SIG-M5 treated with dmso at 0.1 percent for 504 hours (cell line): ENCODE measurements at regions not wholly inside any gene's neighbourhood (a gene's known extent, or its start where the extent isn't known, plus 50 kb on each side); places are given as distances from the start of the nearest gene placed in this dataset.
A peak's percentile ranks its signal among the peaks of the same experiment; 100 is the strongest.
"Not testable (repeated sequence)": the region's sequence is repeated elsewhere in the genome, so short reads cannot be mapped to it uniquely, and the experiment has no call there.

Source experiments
- DNase-seq: peaks from one replicate; lab custom pipeline; 2025; ENCODE audit not compliant: unreplicated experiment; lab: John Stamatoyannopoulos, UW

DNA sequence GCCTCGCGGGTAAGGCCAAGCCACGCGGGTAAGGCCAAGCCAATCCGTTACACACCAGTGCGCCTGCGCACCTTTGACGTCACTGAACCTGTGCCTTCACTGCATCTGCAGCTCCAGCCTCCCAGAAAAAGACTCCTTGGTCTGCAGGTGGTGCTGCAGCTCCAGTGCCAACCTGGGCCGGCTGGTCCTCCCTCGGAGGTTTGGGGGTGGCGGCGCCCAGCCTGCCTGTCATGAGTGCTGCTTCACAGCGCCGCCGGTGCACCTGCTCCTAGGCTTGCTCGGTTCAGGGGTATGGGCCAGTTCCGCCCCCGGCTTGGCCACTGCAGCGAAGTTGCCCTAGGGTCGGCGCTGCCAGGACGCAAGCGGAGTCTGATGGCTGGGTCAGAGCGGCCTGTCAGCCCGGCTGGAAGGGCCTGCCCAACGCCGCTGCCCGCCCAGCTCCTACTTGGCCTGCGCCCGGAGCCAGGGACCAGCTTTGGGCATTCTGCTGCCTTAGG is 146.6 kb downstream of the USP22 start:
- DNase-seq, result no peak

DNA sequence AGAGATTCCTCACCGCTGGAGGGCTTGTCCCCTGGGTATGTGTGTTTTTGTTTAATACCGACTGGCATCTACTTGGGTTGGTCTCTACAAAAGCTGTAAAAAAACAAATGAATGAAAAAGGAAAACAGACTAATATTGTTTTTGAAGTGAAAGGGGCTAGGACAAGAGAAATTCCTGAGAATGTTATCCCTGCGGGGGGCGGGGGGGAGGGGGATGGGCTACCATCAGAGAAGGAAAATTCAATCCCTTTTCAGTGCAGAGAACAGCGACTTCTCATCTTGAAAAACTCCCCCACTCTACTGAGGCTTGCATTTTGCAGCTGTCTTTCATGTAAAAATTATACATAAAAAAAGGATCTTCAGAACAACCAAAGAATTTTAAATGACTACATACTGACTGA is 144.1 kb downstream of the USP22 start:
- not testable (repeated sequence) for DNase-seq

DNA sequence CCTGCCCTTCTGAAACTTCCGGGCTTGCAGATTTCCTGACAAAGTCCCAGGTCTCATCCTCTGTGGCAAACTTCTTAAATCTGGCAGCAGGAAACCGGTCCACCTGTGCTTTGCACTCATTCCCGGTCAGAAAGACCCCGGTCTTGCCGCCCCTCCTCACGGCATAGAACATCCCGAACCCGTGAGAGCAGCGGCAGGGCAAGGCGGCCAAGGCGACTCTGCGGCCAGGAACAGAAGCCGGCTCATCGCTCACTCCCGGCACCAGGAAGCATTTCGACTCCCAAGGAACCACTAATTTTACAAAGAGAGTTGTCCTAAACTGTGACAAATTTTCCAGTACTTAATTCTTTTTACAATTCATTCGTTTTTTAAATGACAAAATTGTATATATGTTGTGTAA is 140.3 kb downstream of the USP22 start:
- DNase-seq, result not testable (repeated sequence)

DNA sequence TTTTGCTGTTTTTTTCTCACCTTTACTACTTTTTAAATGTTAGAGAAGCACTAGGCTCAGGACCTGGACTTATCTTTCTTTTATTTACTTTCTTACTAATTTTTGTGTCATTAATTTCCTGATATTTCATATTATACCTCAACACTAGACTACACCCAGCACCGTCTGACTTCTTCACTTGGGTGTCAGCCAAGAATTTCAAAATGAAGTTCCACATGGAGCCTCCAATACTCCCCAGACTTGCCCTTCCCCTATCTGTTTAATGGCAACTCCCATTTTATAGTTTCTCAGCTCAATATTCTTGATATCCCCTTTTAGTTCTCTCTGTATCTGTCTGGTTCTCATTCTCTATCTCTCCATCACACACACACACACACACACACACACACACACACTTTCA is 139.3 kb downstream of the USP22 start:
- not testable (repeated sequence) for DNase-seq

DNA sequence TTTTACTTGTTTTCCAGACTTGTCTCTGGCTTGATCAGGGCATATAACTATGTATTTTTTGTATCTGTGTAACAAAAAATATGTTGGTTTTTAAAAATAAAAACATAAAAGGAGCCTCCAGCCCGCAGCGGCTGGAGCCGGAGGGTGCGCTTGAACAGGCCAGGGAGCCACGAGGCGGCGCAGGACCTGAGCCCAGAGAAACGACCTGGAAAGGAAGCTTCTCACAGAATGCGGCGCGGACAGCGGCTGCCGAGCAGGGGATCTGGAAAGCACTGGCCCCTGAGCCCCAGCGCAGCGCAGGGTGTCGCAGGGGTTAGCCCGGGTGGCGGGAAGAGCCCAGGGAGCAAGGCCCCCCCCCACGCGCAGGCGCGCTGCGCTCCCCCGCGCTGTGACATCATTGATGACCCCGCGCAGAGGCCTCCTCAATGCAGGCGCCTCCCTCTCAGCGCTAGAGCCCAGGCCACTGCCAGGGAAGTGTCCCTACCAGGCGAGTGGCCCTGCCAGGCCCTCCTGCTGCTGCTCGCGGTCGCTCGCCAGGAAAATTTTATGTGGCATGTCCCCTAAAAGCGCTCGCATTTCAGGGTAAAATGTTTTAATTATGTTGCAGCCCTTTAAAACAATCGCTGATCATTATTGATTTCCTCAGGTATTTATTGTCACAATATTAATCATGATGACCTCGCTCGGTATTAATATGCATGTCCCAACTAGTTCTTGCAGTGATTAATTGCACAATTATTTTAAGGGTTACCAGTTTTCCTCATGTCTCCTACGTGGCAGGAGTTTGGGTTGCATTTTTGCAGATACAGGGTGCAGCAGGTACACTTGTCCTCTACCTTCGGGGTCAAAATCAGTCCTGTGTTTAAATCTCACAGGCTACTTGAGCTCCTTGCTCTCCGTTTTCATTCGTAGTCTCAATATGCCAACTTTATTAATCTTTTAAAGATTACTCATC is 134.2 kb downstream of the USP22 start:
- peak; percentile 26 for DNase-seq

DNA sequence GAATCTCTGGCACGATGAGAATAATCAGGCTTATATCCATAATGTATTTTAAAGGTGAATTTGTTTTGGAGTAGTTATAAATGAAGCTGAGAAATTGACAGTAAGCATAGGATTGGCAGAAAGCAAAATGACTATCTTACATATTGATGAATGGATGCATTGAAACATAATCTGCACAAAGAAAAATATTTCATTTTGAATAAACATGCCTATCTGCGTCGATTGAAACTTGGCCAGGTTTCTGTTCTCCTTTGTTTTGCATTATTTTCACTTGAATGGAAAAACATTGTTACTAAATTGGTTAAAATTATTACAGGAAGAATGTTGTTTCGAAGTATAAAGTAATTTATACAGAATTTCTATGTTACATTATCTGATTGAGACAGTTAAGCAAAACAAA is 128.2 kb downstream of the USP22 start:
- DNase-seq, result no peak

DNA sequence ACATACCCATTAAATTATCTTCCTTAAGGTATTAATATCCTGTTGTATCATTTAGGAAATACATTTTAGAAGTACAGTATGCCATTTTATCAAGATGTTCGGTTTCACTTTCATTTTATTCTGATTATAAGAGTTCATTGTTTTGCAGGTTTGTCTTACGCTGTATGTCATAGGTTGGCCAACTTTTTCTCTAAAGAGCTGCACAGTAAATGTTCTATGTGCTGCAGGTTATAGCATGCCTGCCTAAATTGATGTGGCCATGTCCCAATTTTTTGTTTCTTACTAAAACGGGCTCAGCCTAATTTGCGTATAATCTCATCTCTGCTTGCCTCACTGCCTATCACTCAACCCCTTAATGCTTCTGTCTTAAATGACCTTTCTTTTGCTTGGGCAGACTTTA is 126.4 kb downstream of the USP22 start:
- DNase-seq, result no peak

DNA sequence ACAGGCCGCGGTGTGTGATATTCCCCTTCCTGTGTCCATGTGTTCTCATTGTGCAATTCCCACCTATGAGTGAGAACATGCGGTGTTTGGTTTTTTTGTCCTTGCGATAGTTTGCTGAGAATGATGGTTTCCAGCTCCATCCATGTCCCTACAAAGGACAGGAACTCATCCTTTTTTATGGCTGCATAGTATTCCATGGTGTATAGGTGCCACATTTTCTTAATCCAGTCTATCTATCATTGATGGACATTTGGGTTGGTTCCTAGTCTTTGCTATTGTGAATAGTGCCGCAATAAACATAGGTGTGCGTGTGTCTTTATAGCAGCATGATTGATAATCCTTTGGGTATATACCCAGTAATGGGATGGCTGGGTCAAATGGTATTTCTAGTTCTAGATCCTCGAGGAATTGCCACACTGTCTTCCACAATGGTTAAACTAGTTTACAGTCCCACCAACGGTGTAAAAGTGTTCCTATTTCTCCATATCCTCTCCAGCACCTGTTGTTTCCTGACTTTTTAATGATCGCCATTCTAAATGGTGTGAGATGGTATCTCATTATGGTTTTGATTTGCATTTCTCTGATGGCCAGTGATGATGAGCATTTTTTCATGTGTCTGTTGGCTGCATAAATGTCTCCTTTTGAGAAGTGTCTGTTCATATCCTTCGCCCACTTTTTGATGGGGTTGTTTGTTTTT is 125.1 kb downstream of the USP22 start:
- DNase-seq, result not testable (repeated sequence)

DNA sequence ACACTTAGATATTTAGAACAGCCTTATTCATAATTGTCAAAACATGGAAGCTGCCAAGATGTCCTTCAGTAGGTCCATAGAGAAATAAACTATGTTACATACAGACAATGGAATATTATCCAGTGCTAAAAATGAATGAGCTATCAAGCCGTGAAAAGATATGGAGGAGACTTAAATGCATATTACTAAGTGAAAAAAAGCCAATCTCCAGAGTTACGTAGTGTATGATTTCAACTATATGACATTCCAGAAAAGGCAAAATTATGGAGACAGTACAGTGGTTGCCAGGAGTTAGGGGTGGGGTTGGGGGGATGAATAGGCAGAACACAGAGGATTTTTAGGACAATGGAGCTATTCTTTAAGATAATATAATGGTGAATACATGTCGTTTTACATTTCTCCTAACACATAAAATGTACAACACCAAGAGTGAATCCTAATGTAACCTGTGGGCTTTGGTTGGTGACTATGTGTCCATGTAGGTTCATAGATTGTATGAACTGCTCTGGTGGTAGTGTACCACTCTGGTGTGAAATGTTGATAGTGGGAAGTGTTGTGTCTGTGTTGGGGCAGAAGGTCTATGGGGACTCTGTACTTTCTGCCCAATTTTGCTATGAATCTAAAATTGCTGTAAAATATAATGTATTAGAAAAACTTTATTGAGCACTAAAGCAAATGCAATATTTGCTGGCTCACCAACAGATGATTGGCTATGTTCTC is 122.6 kb downstream of the USP22 start:
- no peak for DNase-seq

DNA sequence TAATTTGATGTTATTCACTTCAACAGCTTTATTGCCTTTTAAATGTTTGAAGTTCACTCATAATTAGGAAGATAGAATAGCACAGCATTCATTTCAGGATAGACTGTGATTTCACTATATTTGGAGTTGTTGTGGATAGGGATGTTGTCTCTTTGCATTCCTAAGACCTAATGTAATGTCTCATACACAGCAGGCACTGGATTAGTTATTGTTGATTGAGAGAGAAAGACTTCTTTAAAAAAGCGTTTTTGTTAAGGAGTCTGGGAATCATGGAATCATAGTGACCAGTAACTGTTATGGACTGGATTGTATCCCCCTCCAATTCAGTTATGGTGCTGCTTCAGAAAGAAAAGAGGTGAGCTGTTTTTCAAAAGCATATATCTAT is 122.0 kb downstream of the USP22 start:
- no peak for DNase-seq

DNA sequence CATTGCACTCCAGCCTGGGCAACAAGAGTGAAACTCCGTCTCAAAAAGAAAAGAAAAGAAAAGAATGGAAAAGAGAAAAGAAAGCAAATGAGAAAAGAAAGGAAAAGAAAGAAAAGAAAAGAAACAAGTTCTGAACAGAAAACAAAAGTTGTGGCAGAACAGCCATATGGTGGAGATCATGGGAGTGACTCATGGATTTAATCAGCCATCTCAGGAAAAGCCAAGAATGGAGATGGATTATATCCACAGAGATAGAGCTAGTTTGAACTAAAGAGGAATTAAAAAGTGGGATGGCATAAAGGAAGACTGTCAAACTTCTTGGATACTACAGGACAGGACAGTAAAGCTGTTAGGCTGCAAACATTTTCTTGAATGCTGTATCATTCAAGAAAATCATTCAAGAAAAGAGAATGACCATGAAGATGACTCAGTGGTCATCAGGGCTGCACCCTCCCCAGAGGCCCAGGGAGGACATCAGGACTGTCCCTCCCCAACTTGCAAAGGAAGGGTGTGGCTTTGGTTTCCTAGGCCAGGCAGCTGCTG is 120.6 kb downstream of the USP22 start:
- no peak for DNase-seq

DNA sequence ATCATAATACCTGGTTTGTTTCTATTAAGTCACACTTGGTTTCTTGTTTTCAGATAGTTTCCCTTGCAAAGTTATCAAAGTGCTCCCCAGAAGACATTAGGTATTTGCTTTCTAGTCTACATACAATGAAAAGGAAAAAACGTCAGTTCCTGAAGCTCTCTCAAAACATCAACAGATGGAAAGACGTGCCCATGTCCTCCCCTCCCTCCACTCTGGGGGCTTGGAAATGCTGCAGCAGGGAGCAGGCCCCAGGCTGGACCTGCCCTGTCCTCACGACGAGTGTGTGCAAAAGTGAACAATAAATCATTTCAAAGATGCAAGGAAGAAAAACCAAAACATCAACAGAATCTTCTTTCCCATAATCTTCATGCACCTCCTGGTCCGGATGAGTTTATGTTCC is 118.5 kb downstream of the USP22 start:
- no peak for DNase-seq

DNA sequence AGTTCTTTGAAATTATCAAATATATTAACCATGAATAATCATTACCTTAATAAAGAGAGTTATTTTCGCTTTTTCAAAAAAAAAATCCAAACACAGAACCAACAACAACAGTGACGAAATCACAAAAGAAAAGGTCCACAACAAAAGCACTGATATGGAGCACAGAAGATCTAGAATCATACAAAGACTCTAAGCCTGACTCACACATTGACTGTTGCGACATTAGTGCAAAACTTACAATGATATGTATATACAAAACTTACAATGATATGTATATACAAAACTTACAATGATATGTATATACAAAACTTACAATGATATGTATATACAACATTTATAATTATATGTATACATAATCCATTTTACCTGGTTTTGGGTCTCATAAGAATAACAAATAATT is 117.7 kb downstream of the USP22 start:
- DNase-seq, result no peak

DNA sequence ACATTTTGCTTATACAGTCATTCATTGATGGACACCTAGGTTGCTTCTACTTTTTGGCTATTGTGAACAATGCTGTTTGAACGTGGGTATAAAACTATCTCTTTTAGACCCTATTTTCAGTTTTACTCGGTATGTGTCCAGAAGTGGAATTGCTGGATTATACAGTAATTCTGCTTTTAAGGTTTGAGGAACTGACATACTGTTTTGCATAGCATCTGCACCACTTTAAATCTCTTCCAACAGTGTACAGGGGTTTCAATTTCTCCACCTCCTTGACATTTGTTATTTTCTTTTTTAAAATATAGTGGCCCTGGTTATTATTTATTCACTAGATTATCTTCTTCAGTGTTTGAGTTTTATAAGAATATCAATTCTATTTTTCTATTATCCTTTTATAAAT is 116.9 kb downstream of the USP22 start:
- no peak for DNase-seq

DNA sequence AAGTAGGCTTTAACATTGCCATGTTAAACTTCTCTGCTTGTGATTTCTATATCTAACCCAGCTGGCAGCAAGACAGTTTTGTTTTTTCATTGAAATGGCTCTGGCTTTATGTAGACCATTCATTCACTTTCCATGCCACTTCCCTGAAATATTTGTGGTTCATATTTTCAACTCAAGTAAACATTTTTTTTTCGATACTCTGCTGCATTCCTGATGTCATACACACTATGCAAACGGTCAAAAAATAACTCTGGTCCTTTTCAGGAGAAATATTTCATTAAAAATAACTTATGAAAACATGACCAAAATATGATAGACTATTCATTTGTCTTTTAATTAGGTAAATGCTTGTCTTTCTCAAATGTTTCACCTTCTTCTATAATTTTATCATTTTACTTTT is 116.3 kb downstream of the USP22 start:
- DNase-seq, result no peak

DNA sequence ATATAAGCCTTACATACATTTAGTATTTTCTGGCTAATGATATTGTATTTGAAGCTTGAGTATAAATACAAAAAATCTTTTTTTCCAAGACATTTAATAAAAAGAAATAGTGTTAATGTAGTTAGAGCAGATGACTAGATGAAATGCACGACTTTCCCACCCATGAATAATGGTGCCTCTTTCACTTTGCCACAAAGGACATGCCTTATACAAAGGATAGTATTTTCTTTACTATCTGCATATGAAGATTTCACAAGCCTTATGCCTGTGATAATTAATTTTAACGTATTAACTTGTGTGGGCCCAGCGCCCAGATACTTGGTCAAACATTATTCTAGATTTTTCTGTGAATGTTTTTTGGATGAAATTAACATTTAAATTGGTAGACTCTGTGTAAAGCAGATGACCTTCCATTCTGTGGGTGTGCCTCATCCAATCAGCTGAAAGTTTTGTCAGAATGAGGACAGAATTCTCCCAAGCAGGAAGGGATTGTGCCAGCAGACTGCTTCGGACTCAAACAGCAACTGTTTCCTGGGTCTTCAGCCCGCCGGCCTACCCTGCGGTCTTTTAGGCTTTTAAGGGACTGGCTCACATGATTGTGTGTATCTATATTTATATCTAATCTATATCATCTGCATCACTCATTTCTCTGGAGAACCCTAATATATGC is 115.4 kb downstream of the USP22 start:
- no peak for DNase-seq

DNA sequence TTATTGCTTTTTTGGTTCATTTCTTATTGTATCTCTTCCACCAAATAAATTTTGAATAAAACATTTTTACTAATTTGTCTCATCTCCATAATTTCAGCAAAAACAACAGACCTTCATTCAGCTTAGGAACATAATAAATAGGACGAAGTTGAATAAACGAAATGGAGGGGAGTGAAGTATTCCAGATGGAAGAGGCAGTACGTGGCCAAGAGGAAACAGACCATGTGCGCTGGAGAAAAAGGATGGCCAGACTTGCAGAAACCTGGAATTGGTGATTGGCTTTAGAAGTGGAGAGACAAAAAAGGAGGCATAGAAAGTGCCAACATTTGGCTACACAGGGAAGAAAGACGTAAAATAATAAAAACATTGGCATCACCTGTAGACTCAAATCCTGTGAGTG is 113.5 kb downstream of the USP22 start:
- DNase-seq, result no peak

DNA sequence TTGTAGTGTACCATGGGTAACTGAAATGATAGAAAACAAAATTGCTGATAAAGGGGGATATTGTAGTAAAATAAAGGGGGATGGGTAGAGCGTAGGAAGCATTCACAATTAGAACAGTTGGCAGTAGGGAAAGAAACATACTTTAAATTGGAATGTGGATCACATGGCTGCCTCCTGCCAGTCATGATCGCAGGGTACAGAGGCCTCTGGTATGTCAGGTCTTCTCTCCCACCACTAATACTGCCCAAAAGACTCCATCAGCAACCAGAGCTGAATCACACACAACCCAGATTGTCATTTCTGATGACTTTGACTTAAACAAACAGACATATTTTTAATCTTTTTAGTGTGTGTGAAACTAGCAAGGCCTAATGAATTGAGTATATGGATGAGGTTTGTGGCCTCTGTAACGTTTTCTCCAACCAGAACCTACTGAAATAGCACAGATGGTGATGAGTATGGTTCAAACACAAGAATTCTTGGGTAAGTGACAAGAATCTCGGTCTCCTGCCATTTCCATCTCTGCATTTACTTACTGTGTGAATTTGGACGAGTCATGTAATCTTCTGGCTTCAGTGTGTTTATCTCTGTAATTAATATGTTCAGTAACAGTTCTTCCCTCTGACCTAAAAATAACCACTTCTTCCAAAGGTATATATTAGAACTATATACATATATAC is 112.6 kb downstream of the USP22 start:
- DNase-seq, result no peak

DNA sequence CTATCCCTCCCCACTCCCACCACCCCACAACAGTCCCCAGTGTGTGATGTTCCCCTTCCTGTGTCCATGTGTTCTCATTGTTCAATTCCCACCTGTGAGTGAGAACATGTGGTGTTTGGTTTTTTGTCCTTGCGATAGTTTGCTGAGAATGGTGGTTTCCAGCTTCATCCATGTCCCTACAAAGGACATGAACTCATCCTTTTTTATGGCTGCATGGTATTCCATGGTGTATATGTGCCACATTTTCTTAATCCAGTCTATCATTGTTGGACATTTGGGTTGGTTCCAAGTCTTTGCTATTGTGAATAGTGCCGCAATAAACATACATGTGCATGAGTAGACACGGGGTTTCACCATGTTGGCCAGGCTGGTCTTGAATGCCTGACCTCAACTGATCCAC is 109.8 kb downstream of the USP22 start:
- not testable (repeated sequence) for DNase-seq

DNA sequence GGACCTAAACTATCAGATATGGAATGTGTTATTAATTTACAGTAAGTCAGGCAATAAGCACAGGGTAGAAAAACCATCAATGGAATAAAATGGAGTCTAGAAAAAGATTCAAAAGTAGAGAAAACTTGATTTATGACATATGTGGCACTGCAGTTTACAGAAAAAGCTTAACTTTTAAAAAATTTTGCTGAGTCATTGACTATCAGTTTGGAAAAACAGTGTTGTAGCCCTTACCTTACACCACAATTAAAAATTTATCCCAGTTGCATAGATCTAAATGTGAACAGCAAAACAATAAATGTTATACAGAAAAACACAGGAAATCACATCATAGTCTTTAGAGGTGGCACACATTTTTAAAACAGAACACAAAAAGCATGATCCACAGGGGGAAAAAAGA is 108.5 kb downstream of the USP22 start:
- DNase-seq, result no peak
